Naive thymus-derived CD4-positive, alpha-beta T cell (primary cell): ENCODE measurements at regions not wholly inside any gene's neighbourhood (a gene's known extent, or its start where the extent isn't known, plus 50 kb on each side); places are given as distances from the start of the nearest gene placed in this dataset.
"Not testable (repeated sequence)": the region's sequence is repeated elsewhere in the genome, so short reads cannot be mapped to it uniquely, and the experiment has no call there.

ENCODE experiments used
- ATAC-seq: fragments of 150-1000 bp; cut with Tn5 transposase; 2 replicates; pipeline ENCODE4 v1.10.0; 2021; ENCODE audit warnings: mild to moderate bottlenecking, moderate library complexity
- CTCF ChIA-PET: fragments of 350-600 bp; sonication (Branson Sonifier 250); formaldehyde crosslinking; loops from one replicate; lab custom pipeline; 2021; ENCODE audit warnings: antibody characterized with exemption; lab: Charles Lee
- POLR2A ChIA-PET: fragments of 350-600 bp; sonication (Branson Sonifier 250); formaldehyde crosslinking; loops from one replicate; lab custom pipeline; 2021; ENCODE audit warnings: antibody characterized with exemption, inconsistent platforms; lab: Charles Lee
- DNase-seq, 9 donors: peaks; one replicate each; pipeline versions ENCODE4 v3.0.0 to v3.0.0-alpha.2; 2020 to 2022; ENCODE audit warnings: mixed read lengths in 1 of 9
- H3K27ac ChIP-seq: one replicate; pipeline ENCODE4 v1.7.0; 2013; ENCODE audit warnings: mild to moderate bottlenecking, low read depth, low read length, moderate library complexity
- H3K27me3 ChIP-seq, 2 donors: one replicate each; pipeline ENCODE4 v1.7.0; 2013; ENCODE audit warnings: low read length in 2 of 2, mild to moderate bottlenecking in 2 of 2, moderate library complexity in 2 of 2; ENCODE audit not compliant: control insufficient read depth in 2 of 2, insufficient read depth in 2 of 2
- H3K36me3 ChIP-seq, 3 experiments: 1 replicate in 2 of 3; 2 replicates in 1 of 3; pipeline ENCODE4 v1.7.0; 2013; ENCODE audit warnings: low read length in 3 of 3, mild to moderate bottlenecking in 3 of 3, moderate library complexity in 1 of 3; ENCODE audit not compliant: insufficient read depth in 3 of 3, control insufficient read depth in 2 of 3
- H3K4me1 ChIP-seq, 2 donors: one replicate each; pipeline ENCODE4 v1.7.0; 2013; ENCODE audit warnings: low read length in 2 of 2, mild to moderate bottlenecking in 2 of 2, moderate library complexity in 1 of 2; ENCODE audit not compliant: control insufficient read depth in 2 of 2, insufficient read depth in 2 of 2
- H3K4me3 ChIP-seq: 2 replicates; pipeline ENCODE4 v1.7.0; 2013; ENCODE audit warnings: mild to moderate bottlenecking, low read length
- H3K9me3 ChIP-seq, 3 experiments: 1 replicate in 2 of 3; 2 replicates in 1 of 3; pipeline ENCODE4 v1.7.0; 2013; ENCODE audit warnings: low read length in 3 of 3; ENCODE audit not compliant: control insufficient read depth in 2 of 3
- H3K27ac Mint-ChIP-seq, 9 donors: one replicate each; pipeline ENCODE4 v1.8.0; 2020 to 2022; ENCODE audit warnings: mixed read lengths in 9 of 9, mild to moderate bottlenecking in 8 of 9, moderate library complexity in 5 of 9, inconsistent platforms in 2 of 9
- H3K27me3 Mint-ChIP-seq, 5 donors: one replicate each; pipeline ENCODE4 v1.8.0; 2021 to 2022; ENCODE audit warnings: mixed read lengths in 5 of 5, mild to moderate bottlenecking in 1 of 5
- H3K36me3 Mint-ChIP-seq, 5 donors: one replicate each; pipeline ENCODE4 v1.8.0; 2020 to 2022; ENCODE audit warnings: mixed read lengths in 5 of 5, mild to moderate bottlenecking in 3 of 5, inconsistent platforms in 1 of 5
- H3K4me1 Mint-ChIP-seq, 7 donors: one replicate each; pipeline ENCODE4 v1.8.0; 2020 to 2022; ENCODE audit warnings: mixed read lengths in 7 of 7, mild to moderate bottlenecking in 3 of 7, inconsistent platforms in 1 of 7
- H3K4me3 Mint-ChIP-seq, 10 donors: one replicate each; pipeline ENCODE4 v1.8.0; 2020 to 2022; ENCODE audit warnings: mild to moderate bottlenecking in 10 of 10, mixed read lengths in 10 of 10, moderate library complexity in 6 of 10, inconsistent platforms in 2 of 10
- H3K9me3 Mint-ChIP-seq, 11 donors: one replicate each; pipeline ENCODE4 v1.8.0; 2020 to 2022; ENCODE audit warnings: mixed read lengths in 11 of 11, mild to moderate bottlenecking in 4 of 11, inconsistent platforms in 1 of 11, moderate library complexity in 1 of 11
- intact Hi-C, 2 donors: fragments of 100-400 bp; cut with micrococcal nuclease; formaldehyde crosslinking; loops; one replicate each; pipeline ENCODE4 v1.15.1; 2023

DNA sequence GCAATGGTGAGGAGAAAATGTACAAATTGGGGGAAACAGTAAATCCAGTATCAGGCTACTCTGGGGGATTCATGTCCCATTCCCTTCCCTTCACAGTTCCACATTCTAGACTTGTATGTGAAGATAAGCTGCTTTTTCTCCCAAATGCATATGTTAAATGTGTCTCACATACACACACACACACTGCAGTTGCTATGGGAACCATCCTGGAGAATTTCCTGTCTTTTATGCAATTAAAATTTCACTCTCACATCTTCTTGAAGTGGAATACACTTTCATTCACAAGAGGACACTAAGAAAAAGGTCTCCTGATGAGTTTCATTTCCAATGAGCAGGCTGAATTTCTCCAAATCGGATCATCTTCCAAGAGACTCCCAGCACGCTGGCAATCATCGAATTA is 366.0 kb downstream of the LRATD1 start:
- Histone ChIP-seq H3K4me3 (no peak overlapping the region), H3K27me3 (no peaks in the 10 kb centered on the region), H3K27ac (no peak overlapping the region), H3K36me3 (no peaks in the 10 kb centered on the region), H3K4me1 (no peaks in the 10 kb centered on the region), H3K9me3 (no peaks in the 10 kb centered on the region)
- Mint-ChIP-seq H3K4me3 (no peak overlapping the region), H3K27me3 (peaks cover 4 to 24% (median 12%) of the 10 kb centered on the region in 5 donors), H3K27ac (no peak overlapping the region), H3K4me1 (no peaks in the 10 kb centered on the region), H3K9me3 (peaks cover 0 to 1% (median 0%) of the 10 kb centered on the region in 11 donors), H3K36me3 (no peaks in the 10 kb centered on the region)
- POLR2A ChIA-PET: no interaction called here
- no peak for DNase-seq
- no peak for ATAC-seq
- CTCF ChIA-PET: no interaction called here
- intact Hi-C loops: no loop called here

GRCh38 chr2:14999114-14999661 is 366.7 kb downstream of the LRATD1 start:
- intact Hi-C loops: no loop called here
- Histone ChIP-seq H3K27ac (no peak overlapping the region), H3K4me1 (no peaks in the 10 kb centered on the region), H3K27me3 (no peaks in the 10 kb centered on the region), H3K9me3 (no peaks in the 10 kb centered on the region), H3K36me3 (no peaks in the 10 kb centered on the region), H3K4me3 (no peak overlapping the region)
- ChIA-PET CTCF (no interaction called here), POLR2A (no interaction called here)
- ATAC-seq (no peak), DNase-seq (no peak)
- H3K4me3 Mint-ChIP-seq: no peak overlapping the region
- H3K4me1 Mint-ChIP-seq: no peaks in the 10 kb centered on the region
- peaks cover 0 to 1% (median 0%) of the 10 kb centered on the region in 11 donors for H3K9me3 Mint-ChIP-seq
- no peak overlapping the region for H3K27ac Mint-ChIP-seq
- H3K36me3 Mint-ChIP-seq: no peaks in the 10 kb centered on the region
- peaks cover 4 to 24% (median 16%) of the 10 kb centered on the region in 5 donors for H3K27me3 Mint-ChIP-seq

DNA sequence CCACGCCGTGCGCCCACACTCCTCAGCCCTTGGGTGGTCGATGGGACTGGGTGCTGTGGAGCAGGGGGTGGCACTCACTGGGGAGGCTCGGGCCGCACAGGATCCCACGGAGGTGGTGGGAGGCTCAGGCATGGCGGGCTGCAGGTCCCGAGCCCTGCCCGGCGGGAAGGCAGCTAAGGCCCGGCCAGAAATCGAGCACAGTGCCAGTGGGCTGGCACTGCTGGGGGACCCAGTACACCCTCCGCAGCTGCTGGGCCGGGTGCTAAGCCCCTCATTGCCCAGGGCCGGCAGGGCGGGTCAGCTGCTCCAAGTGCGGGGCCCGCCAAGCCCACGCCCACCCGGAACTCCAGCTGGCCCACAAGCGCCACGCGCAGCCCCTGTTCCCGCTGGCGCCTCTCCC is 370.0 kb downstream of the LRATD1 start:
- H3K4me3 Mint-ChIP-seq, intact Hi-C loops, DNase-seq, H3K27ac ChIP-seq, H3K4me1 Mint-ChIP-seq, H3K27me3 ChIP-seq, H3K4me1 ChIP-seq, H3K4me3 ChIP-seq, H3K36me3 Mint-ChIP-seq, H3K27ac Mint-ChIP-seq, POLR2A ChIA-PET, H3K9me3 Mint-ChIP-seq, ATAC-seq, CTCF ChIA-PET, H3K9me3 ChIP-seq, H3K36me3 ChIP-seq: not testable (repeated sequence)
- peaks cover 0 to 19% (median 4%) of the 10 kb centered on the region in 5 donors for H3K27me3 Mint-ChIP-seq

DNA sequence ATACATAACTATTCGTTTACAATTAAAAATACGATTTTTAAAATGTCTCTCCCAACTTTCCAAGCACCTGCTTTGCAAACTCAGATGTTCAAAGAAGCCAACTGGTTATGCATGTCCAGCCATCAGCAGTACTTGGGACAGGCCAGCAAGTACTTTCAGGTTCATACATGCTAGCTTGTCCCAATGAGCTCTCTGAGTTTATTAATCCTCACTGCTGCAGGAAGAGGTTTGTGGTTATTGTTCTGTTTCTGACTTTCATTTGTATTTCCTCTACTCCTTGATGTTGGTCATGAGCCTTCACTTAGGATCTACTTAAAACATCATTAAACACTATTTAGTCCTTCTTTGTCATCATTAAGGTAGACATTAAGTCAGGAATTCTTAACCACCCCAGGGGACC is 374.1 kb downstream of the LRATD1 start:
- H3K27ac ChIP-seq: no peak overlapping the region
- H3K4me1 ChIP-seq: no peaks in the 10 kb centered on the region
- H3K4me3 ChIP-seq: no peak overlapping the region
- POLR2A ChIA-PET: no interaction called here
- H3K27me3 ChIP-seq: no peaks in the 10 kb centered on the region
- CTCF ChIA-PET: no interaction called here
- peaks cover 0 to 13% (median 6%) of the 10 kb centered on the region in 5 donors for H3K27me3 Mint-ChIP-seq
- intact Hi-C loops: no loop called here
- H3K9me3 ChIP-seq: peaks cover 0 to 5% (median 0%) of the 10 kb centered on the region in 3 experiments
- H3K4me1 Mint-ChIP-seq: peaks cover 0 to 13% (median 0%) of the 10 kb centered on the region in 7 donors
- DNase-seq (no peak), ATAC-seq (no peak)
- H3K4me3 Mint-ChIP-seq: no peak overlapping the region
- peaks cover 3 to 12% (median 7%) of the 10 kb centered on the region in 11 donors for H3K9me3 Mint-ChIP-seq
- H3K36me3 ChIP-seq: no peaks in the 10 kb centered on the region
- no peak overlapping the region for H3K27ac Mint-ChIP-seq
- peaks cover 0 to 4% (median 0%) of the 10 kb centered on the region in 5 donors for H3K36me3 Mint-ChIP-seq

DNA sequence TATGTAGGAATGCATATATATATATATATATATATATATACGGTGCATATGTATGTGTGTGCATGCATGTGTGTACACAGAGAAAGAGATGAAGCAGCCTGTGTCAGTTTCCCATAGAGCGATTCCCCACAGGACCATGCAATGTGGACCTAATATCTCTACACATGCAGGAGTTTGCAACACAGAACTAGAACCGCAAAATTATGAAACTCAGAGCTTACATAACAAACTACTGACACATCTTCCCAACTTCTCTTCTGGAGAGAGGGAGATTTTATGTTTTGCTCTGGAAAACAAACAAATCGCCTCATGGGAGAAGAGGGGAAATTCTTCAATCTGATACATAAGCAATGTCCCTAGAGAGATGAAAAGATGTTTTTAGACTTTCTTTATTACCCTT is 377.2 kb downstream of the LRATD1 start:
- ChIA-PET CTCF (interaction anchor here (0.6 kb wide), 1 partner anchor 53 kb away, joined by 3 read pairs; no protein-coding TSS in a partner anchor), POLR2A (no interaction called here)
- no peaks in the 10 kb centered on the region for H3K4me1 ChIP-seq
- peaks cover 0 to 13% (median 5%) of the 10 kb centered on the region in 5 donors for H3K27me3 Mint-ChIP-seq
- no peaks in the 10 kb centered on the region for H3K27me3 ChIP-seq
- no peak overlapping the region for H3K27ac Mint-ChIP-seq
- intact Hi-C loops: no loop called here
- H3K4me1 Mint-ChIP-seq: peaks cover 0 to 13% (median 0%) of the 10 kb centered on the region in 7 donors
- H3K36me3 ChIP-seq: no peaks in the 10 kb centered on the region
- H3K36me3 Mint-ChIP-seq: peaks cover 0 to 10% (median 0%) of the 10 kb centered on the region in 5 donors
- DNase-seq (no peak), ATAC-seq (no peak)
- H3K9me3 ChIP-seq: peaks cover 0 to 8% (median 0%) of the 10 kb centered on the region in 3 experiments
- H3K9me3 Mint-ChIP-seq: peaks cover 5 to 40% (median 15%) of the 10 kb centered on the region in 11 donors
- no peak overlapping the region for H3K4me3 ChIP-seq
- H3K4me3 Mint-ChIP-seq: no peak overlapping the region
- no peak overlapping the region for H3K27ac ChIP-seq

DNA sequence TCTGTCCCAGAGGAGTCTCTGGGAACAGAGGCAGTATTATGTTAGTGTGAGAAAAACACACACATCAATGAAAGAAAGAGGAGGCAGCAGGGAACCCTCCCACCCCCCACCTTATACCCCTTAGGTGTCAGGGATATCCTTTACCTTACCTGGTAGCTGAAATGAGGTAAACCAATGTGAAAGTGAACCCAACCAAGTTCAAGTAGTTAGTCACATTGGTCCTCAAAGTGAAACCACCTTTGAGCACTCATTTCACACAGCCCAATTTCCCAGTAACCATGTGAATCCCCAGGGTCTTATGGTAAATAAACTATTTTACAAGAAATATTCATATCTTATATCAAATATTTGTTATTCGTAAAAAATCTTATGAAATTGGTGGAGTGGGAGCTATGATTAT is 377.8 kb downstream of the LRATD1 start:
- ChIA-PET CTCF (no interaction called here), POLR2A (no interaction called here)
- Mint-ChIP-seq H3K27me3 (peaks cover 0 to 13% (median 5%) of the 10 kb centered on the region in 5 donors), H3K4me1 (peaks cover 0 to 13% (median 0%) of the 10 kb centered on the region in 7 donors), H3K4me3 (no peak overlapping the region), H3K27ac (no peak overlapping the region), H3K9me3 (peaks cover 5 to 45% (median 18%) of the 10 kb centered on the region in 11 donors), H3K36me3 (peaks cover 0 to 10% (median 0%) of the 10 kb centered on the region in 5 donors)
- Histone ChIP-seq H3K4me1 (no peaks in the 10 kb centered on the region), H3K36me3 (no peaks in the 10 kb centered on the region), H3K9me3 (peaks cover 0 to 8% (median 0%) of the 10 kb centered on the region in 3 experiments), H3K4me3 (no peak overlapping the region), H3K27me3 (no peaks in the 10 kb centered on the region), H3K27ac (no peak overlapping the region)
- ATAC-seq (no peak), DNase-seq (no peak)
- intact Hi-C loops: no loop called here

DNA sequence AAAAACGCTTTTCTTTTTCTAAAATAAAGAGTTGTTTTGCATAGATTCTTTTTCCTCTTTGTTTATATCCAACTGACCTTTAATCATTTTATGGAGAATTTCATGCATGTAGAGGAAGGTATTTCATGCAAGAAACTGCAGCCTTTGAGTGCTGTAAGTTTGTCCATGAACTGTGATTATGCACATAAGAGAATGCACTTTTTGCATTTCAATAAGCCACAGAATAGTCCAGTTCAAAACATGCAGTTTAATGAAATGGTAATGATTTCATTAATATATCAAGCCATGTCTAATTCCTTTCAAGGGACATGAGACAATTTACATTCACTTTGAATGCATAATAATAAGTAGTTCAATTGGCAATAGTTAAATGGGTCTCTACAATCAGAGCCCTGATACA is 386.3 kb downstream of the LRATD1 start:
- Mint-ChIP-seq H3K4me3 (no peak overlapping the region), H3K4me1 (no peaks in the 10 kb centered on the region), H3K27me3 (peaks cover 0 to 18% (median 5%) of the 10 kb centered on the region in 5 donors), H3K36me3 (no peaks in the 10 kb centered on the region), H3K9me3 (peaks cover 0 to 23% (median 7%) of the 10 kb centered on the region in 11 donors), H3K27ac (no peak overlapping the region)
- ChIA-PET POLR2A (no interaction called here), CTCF (no interaction called here)
- Histone ChIP-seq H3K4me3 (no peak overlapping the region), H3K27ac (no peak overlapping the region), H3K4me1 (no peaks in the 10 kb centered on the region), H3K9me3 (no peaks in the 10 kb centered on the region), H3K36me3 (no peaks in the 10 kb centered on the region), H3K27me3 (no peaks in the 10 kb centered on the region)
- no peak for ATAC-seq
- no peak for DNase-seq
- intact Hi-C loops: no loop called here
